MV-4-11 (cell line): ENCODE measurements at regions not wholly inside any gene's neighbourhood (a gene's known extent, or its start where the extent isn't known, plus 50 kb on each side); places are given as distances from the start of the nearest gene placed in this dataset.
"Not testable (repeated sequence)": the region's sequence is repeated elsewhere in the genome, so short reads cannot be mapped to it uniquely, and the experiment has no call there.

Source experiments
- DNase-seq: peaks from one replicate; lab custom pipeline; 2025; lab: John Stamatoyannopoulos, UW

DNA sequence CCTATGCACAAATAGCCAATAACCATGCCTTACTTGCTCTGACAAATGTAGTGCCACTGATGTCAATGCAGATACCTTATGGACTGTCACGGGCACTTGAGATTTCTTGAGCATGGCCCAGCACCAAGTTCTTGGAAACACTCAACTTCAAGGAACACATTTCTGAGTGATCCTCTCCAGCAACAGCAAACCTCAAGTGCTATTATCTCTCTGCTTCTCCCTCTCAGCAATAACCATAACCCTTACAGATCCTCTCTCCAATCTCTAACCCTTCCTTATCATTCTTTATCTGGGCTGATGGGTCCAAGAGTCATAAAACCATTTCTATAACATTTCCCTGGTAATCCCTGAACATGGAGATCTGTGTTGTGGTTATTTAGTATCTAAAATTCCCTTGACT is 266.9 kb upstream of the STXBP5 start:
- no peak for DNase-seq

DNA sequence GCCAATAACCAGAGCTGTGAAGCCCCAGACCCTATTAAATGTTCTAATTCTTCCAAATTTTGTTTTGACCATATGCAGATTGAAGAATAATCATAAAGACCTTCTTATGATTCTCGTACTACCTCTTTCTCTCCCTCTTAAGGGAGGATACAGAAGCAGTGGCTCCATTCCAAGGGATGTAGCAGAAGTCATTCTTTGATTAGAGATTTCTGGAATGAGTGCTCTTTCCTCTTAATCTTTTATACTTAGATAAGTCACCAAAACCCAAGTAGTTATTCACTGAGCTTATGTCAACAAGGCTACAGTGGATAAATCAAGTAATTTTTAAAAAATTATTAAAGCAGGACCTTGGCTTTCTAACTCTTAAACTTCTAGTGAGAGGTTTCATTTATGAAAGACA is 266.0 kb upstream of the STXBP5 start:
- no peak for DNase-seq

DNA sequence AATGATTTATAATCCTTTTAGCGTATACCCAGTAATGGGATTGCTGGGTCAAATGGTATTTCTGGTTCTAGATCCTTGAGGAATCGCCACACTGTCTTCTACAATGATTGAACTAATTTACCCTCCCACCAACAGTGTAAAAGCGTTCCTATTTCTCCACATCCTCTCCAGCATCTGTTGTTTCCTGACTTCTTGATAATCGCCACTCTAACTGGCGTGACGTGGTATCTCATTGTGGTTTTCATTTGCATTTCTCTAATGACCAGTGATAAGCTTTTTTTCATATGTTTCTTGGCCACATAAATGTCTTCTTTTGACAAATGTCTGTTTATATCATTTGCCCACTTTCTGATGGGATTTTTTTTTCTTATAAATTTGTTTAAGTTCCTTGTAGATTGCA is 264.8 kb upstream of the STXBP5 start:
- not testable (repeated sequence) for DNase-seq

DNA sequence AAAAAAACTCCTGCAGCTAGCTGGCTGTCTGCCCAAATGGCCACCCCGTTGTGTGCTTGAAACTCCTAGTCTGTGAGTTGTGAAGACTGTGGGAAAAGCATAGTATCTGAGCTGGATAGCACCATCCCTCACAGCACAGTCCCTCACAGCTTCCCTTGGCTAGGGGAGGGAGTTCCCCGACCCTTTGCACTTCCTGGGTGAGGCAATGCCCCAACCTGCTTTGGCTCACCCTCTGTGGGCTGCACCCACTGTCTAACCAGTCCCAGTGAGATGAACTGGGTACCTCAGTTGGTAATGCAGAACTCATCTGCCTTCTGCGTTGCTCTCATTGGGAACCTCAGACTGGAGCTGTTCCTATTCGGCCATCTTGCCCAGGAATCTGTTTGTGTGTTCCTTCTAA is 260.6 kb upstream of the STXBP5 start:
- DNase-seq = no peak

DNA sequence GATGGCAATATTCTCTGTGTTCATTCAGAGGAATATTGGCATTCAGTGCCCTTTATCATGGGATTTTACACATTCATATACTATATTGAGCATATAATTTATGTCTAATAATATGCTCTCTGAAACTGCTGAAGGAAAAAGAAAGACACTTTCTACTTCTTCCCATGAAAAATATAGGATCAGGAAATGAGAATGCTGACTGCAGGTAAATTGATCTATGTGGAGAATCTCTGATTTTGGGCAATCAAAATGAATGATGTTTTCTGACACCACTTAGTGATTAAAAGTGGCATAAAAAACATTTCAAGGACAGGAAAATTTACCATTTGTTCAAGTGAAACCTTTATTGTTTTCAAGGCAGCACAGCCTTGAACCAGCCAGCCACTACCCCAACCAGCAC is 260.1 kb upstream of the STXBP5 start:
- DNase-seq = no peak

DNA sequence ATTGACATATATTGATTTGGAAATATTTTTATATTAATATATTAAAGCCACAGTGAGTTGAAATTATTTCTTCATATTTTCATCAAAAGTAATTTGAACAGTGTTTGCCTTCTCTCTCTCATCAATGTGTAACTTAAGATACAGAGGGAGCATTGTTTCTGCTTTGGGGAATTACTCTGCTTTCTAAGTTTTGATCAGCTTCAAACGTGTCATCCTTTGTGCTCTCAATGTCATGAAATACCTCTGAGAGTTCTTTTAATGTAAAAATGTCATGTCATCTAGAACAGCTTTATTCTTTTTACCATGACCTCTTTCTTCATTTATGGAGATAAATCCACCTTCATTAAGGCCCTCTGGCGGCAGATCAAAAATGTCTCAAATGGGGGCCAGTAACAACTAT is 259.4 kb upstream of the STXBP5 start:
- DNase-seq = no peak

DNA sequence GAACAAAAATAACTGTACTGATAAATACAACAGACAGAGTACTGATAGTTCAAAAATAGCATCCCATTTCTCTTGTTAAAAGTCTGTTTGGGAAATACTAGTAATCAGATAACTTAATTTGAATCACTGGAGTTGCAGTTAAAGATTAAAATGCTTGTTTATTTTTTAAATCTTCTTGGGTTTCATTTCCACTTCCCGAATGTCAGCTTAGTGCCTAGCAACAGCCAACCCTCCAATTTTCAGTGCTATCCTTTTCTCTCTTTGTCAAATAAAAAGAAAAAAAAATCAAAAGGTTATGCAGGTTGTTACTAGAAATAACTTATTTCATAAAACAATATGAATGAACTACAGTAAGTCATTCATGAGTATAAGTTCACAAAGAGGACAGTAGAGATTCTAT is 257.7 kb upstream of the STXBP5 start:
- DNase-seq = no peak

DNA sequence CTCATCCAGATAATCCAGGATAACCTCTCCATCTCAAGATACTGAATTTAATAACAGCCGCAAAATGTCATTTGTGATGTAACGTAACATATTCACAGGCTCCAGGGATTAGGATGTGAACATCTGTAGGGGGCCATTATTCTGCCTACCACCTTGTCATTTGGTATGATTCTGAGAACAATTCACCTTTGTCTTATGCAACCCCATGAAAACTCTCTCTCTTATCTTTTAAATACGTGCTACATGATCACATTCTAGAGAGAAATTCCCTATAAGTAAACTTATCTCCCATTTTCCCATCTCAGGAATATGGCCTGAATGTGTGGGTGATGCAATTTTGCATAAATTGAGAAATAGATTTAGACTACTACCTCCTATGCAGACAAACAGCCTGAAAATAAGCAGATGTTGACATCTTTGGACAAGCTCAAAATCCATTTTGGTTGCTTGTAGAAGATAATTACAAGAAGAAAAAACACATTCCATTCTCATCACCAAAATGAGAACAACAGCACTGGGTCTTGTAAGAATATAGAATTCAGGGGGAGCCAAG is 255.4 kb upstream of the STXBP5 start:
- no peak for DNase-seq

DNA sequence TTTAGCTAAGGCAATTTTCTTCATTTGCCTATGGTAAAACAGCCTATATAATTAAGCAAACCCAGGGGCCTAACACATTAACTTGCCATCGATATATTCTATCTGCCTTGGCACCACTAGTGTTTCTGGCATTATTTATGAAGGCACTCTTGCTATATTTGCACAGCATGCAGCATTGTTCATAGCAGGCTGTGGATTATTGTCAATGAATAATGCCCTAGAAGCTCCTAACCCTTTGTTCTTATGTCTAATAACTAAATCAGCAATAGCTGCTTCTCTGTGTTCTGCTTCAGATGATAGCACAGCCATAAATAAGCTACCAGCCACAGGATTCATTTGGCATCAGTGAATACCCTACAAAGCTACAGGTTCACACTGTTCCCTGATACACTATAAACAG is 254.8 kb upstream of the STXBP5 start:
- DNase-seq = no peak

DNA sequence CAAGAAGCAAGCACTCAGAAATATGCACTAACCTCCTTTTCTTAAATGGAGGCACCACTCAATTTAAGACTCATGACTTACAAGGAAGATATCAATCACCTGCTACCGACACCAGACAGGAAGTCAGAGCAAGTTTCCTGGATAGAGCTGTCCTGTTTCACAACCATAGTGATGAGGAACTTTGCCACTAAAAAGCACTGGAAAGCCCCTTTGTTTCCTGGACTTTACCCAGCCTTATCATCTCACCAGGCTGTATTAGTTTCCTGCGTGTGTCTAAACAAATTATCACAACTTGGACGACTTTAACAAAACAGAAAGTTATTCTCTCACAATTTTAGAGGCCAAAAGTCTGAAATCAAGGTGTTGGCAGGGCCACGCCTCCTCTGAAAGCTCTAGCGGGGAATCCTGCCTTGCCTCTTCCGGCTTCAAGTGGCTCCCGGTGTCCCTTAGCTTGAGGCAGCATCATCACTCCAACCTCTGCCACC is 253.8 kb upstream of the STXBP5 start:
- DNase-seq = no peak

DNA sequence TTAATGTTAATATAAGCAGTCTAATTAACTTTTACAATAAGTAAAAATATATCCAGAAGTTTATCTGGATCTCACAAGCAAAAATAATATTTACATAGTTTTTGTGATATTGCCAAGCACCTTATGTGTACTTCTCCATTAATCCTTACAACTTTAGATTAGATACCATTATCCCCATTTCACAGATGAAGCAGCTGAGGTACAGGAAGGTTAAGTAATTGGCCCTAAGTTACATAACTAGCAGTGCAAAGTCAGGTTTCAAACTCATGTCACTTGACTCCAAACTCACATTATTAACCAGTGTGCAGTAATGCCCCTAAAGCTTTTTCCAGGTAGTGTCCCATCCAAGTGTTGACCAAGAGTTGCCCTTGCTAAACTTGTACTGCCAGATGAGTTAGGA is 248.6 kb upstream of the STXBP5 start:
- DNase-seq = no peak

DNA sequence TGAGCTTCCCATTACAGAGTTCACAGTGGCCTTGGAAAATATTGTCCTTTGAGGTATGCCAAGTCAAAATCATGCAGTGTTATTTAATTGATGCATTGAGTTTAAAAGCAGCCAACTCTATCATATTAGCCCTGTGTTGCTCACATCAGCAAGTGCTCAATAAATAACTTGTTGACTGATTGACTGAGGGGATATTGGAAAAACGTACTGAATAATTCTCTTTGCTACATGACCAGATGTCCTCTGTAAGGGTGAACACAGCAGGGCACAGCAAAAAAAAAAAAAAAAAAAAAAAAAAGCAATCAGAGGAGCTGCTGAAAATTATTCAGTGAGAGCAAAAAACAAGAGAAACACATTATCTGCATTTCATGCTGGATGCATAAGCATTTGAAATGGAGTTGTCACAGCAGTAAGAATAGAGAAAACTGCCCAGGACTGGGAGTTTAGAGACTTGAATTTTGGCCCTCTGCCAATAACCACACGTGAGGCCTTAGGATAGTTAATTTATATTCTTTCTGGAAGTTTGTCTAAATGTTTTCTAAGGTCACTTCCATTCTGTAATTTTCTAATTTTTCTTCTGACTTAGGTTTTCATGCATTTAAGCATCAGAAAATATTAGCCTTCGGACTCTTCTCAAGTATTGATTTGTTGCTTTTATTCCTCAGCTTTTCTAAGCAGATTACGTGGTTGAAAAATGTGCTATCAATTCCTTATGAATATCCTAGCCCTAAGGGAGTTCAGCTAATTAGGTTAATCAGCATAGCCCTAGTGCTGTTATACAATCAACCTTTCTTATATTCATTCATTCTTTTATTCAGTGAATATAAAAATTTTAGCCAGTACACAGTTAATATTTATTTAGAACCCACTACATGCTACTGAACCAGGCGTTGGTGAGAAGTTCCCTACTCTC is 246.8 kb upstream of the STXBP5 start:
- no peak for DNase-seq

DNA sequence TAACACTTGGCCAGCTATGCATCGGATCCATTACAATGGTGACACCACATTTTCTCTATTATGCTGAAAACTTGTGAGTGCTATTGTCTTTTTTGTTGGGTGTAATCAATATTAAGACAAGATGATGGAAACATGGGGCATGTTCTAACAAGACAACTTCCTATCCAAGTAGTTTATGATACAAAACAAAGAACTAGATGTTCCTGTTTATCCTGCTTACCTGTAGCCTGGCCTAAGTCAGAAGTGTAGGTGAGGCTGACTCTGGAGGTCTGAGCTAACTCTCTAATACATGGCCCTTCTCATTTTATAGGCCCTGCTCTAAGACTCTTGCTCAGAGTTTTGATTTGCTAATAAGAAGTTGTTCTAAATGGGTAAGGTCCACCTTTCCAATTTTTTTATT is 242.4 kb upstream of the STXBP5 start:
- DNase-seq = no peak

DNA sequence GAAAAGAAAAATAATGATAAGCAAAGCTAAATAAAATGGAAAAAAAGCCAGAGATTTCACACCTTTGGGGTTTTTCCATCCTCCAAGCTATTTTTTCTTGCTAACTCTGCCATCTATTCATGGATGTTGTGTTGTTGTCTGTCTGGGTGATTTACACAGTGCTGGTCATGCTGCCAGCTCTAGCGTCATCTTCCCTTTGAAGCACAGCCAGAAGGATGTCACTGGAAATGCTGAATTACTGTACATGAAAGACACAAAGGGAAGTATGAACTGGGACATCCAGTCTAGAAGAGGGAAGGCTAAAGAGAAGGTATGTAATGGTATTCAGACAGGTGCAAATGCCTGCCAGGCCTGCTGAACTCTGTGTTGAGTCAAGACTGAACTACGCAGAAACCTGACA is 241.9 kb upstream of the STXBP5 start:
- no peak for DNase-seq

DNA sequence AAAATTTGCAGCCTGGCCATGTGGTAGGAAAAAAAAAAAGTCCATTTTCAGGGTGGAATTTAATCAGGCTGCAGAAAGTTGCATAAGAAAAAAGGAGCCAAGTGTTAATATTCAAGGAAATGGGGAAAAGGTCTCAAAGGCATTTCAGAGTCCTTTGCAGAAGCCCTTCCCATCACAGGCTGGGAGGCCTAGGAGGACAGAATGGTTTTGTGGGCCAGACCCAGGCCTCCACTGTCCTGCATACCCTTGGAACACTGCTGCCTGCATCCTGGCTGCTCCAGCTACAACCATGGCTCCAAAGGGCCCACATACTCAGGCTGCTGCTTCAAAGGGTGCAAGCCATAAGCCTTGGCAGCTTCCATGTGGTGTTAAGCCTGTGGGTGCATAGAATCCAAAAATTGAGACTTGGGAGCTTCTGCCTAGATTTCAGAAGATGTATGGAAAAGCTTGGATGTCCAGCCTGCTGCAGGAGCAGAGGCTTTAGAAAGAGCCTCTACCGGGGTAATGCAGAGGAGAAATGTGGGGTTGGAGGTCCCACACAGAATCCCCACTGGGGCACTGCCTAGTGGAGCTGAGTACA is 239.0 kb upstream of the STXBP5 start:
- no peak for DNase-seq

DNA sequence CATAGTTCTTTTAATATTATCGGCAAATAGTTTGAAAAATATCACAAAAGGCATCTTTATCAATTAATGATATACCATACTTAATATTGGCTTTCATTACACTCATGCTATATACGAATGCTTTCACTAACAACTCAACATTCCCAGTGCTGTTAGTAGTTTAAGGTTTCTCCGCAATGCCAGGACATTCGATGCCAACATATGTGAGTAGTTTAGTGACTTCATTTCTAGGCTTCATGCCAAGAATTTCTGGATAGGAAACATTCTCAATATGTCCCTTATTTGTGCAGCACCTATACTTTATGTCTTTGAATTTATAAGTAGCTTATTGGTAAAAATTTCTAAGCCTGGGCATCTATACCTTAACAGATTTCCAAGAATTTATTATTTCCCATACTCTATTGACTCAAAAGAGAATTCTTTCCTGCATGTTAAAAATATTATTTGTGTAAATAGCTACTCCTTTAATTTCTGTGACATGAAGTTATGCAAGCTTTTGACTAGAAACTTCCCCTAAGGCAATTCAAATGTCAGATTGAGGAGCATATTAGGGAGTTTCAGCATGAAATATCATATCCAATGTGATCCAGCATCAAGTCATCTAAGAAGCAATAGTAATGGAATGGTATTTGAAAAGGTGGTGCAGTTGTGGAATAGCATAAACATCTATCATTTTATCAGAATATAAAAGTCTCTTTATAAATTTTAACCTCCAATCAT is 236.0 kb upstream of the STXBP5 start:
- no peak for DNase-seq

DNA sequence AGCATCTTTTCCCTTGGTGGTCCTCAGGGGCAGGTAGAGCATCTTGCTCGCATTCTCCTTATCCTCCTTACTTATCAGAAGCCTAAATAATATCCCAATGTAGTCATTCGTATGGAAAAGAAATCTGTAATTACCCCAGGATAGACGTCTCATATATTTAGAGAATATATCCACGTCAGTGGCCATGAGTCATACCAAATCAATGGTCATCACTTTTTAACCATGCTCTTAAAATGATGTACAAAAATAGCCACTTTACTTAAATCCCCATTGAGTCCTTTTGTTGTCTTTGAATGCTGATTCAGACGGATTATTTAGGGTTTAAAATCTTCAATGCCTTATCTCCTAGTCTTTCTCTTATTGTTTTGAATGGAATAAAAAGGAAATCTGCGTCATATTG is 231.7 kb upstream of the STXBP5 start:
- DNase-seq = no peak

DNA sequence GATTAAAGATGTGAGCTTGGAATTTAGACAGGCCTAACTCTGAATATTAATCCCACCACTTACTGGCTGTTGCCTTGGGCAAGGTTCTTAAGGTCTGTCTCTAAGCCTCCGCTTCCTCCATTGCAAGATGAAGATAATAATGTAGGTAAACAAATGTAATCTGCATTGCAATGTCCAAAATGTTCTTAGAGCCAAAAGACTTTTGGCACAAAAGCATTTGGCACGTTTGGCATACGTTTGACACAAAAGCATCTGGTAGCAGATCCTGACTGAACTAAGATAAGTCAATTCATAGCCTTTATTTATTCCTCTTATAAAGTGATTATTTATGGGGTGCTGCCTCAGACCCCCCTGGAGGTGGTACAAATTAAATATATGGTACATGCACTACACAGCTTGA is 229.9 kb upstream of the STXBP5 start:
- no peak for DNase-seq

DNA sequence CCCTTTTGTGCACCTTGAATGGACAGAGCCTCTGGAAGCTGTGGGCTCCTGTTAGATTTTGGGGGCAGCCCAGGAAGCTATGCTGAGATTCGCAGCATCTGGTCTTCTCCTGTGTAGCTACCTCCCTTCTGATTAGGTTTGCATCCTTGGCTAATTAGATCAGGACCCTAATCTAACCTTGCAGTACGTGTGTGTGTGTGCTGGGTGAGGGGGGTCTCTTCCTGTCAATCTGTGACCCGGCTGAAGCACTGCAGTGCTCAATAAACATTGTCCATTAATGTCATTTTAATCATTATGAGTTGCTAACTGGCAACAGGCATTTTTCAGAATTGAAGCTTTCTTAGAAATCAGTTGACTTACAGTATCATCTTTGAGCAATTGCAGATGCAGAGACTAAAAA is 229.1 kb upstream of the STXBP5 start:
- DNase-seq = no peak

DNA sequence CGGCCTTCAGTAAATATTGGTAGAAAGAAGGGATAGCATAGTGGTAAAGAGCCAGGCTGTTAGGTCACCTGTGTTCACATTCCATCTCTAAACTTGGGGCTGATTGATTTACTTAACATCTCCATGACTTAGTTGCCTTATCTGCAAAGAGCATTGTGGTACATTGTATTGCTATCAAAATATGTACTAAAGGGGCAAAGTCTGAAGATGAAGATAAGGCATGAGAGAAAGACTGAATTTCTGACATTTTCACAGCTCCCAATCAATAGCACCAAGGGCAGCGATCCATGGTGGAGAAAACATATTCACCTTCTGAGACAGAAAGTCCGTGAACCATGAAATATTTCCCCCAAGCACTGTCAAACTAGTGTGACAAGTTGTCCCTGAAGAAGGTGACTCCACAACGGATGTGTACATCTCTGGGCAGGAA is 223.3 kb upstream of the STXBP5 start:
- DNase-seq = no peak

DNA sequence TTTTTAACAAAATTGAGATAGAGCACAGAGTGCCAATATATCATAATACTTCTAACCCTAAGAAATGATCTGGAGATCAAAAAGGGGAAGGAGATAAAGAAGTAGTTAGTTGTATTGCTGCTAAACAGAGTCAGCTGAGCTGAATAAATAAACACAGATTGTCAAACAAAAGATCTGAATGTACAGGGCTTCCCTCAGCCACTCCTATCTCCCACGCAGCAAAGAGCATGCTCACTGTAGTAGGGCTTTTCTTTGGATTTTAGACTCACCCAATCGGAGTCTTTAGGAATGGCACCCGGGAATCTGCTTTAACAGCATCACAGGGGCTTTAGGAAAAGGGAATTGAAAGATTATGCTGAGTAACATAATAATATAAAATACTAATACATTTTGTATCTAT is 222.2 kb upstream of the STXBP5 start:
- no peak for DNase-seq

DNA sequence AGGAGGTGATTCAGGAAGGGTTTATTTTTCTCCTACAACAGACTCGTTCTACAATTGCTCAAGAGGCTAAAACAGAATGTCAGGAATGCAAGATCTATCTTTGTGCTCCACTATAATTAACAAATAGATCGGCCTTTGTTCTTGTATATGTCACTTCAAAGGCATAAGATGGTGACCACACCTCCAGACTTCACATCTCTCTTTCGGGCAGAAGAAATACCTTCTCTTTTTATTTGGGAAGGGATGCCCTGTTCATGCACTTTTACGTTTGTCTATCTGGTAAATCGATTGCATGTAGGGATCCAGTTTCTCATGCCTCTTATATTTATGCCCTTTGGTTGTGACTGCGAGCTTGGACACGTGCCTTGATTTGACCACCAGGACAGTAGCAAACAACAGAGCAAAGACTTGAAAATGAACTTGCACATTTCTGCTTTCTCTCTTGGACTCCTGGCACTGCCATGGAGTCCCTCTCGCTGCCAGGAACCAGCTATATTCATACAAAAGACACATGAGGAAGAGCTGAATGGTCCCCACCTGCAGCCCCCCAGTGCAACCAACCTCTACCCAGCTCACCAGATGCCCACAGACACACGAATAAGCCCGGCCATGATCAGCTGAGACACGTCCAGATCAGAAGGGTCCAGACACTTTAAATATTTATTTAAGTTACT is 219.8 kb upstream of the STXBP5 start:
- no peak for DNase-seq
